Neural progenitor cell (in vitro differentiated cells): ENCODE measurements at regions not wholly inside any gene's neighbourhood (a gene's known extent, or its start where the extent isn't known, plus 50 kb on each side); places are given as distances from the start of the nearest gene placed in this dataset.

Experiments used
- DNase-seq: peaks from one replicate; pipeline ENCODE4 v3.0.0-alpha.2; 2016; ENCODE audit warnings: low spot score
- H2AFZ ChIP-seq: fragments of 200-600 bp; sonication (generic); replicated peaks from 2 replicates; pipeline ENCODE4 v1.6.1; 2016; ENCODE audit warnings: antibody characterized with exemption
- H3F3A ChIP-seq: fragments of 200-600 bp; sonication (generic); 2 replicates; pipeline ENCODE4 v1.6.1; 2016; ENCODE audit warnings: antibody characterized with exemption, low read depth
- H3K27ac ChIP-seq: fragments of 200-600 bp; sonication (generic); 2 replicates; pipeline ENCODE4 v1.5.1; 2016; ENCODE audit warnings: mild to moderate bottlenecking
- H3K27me3 ChIP-seq: fragments of 200-600 bp; sonication (generic); 2 replicates; pipeline ENCODE4 v1.6.1; 2016; ENCODE audit warnings: mild to moderate bottlenecking, moderate library complexity
- H3K36me3 ChIP-seq: fragments of 200-600 bp; sonication (generic); 2 replicates; pipeline ENCODE4 v1.5.1; 2016
- H3K4me1 ChIP-seq: fragments of 200-600 bp; sonication (generic); 2 replicates; pipeline ENCODE4 v1.6.1; 2016; ENCODE audit warnings: mixed run types
- H3K4me2 ChIP-seq: fragments of 200-600 bp; sonication (generic); 2 replicates; pipeline ENCODE4 v1.6.1; 2016
- H3K4me3 ChIP-seq: fragments of 200-600 bp; sonication (generic); 2 replicates; pipeline ENCODE4 v1.5.1; 2016
- H3K79me2 ChIP-seq: fragments of 200-600 bp; sonication (generic); 2 replicates; pipeline ENCODE4 v1.6.1; 2016; ENCODE audit warnings: low read depth
- H3K9ac ChIP-seq: fragments of 200-600 bp; sonication (generic); 2 replicates; pipeline ENCODE4 v1.6.1; 2016
- H3K9me3 ChIP-seq: fragments of 200-600 bp; sonication (generic); 2 replicates; pipeline ENCODE4 v1.5.1; 2016; ENCODE audit warnings: low read depth
- H4K20me1 ChIP-seq: fragments of 200-600 bp; sonication (generic); 2 replicates; pipeline ENCODE4 v1.6.1; 2016; ENCODE audit warnings: low read depth
- H3K27ac Mint-ChIP-seq: 3 replicates; pipeline ENCODE4 v1.8.0; 2021; ENCODE audit warnings: mixed read lengths
- H3K27me3 Mint-ChIP-seq: 2 replicates; pipeline ENCODE4 v1.8.0; 2022; ENCODE audit warnings: low read depth, mild to moderate bottlenecking, inconsistent platforms, moderate library complexity, mixed read lengths; ENCODE audit not compliant: insufficient read depth
- H3K36me3 Mint-ChIP-seq: 3 replicates; pipeline ENCODE4 v1.8.0; 2021; ENCODE audit warnings: mixed read lengths
- H3K4me1 Mint-ChIP-seq: 3 replicates; pipeline ENCODE4 v1.8.0; 2021; ENCODE audit warnings: mixed read lengths
- H3K4me3 Mint-ChIP-seq: 3 replicates; pipeline ENCODE4 v1.8.0; 2021; ENCODE audit warnings: mild to moderate bottlenecking, moderate library complexity, mixed read lengths
- H3K9me3 Mint-ChIP-seq: 3 replicates; pipeline ENCODE4 v1.8.0; 2020; ENCODE audit warnings: mixed read lengths
- CTCF ChIP-seq: fragments of 200-600 bp; sonication (generic); IDR thresholded peaks from 2 replicates; pipeline ENCODE4 v1.5.1; 2017; ENCODE audit warnings: antibody characterized with exemption, mild to moderate bottlenecking
- EZH2 ChIP-seq: fragments of 200-600 bp; sonication (generic); IDR thresholded peaks from 2 replicates; pipeline ENCODE4 v1.6.1; 2017; ENCODE audit warnings: antibody characterized with exemption, mild to moderate bottlenecking, moderate library complexity
- EZH2phosphoT487 ChIP-seq: fragments of 200-600 bp; sonication (generic); IDR thresholded peaks from 2 replicates; pipeline ENCODE4 v1.6.1; 2017; ENCODE audit warnings: antibody characterized with exemption

GRCh38 chr18:59086522-59086921 lies 53.2 kb upstream of the SEC11C start:
- no peak for TF ChIP-seq EZH2
- no peak for TF ChIP-seq EZH2phosphoT487
- DNase-seq = no peak
- peaks cover 7% of the 10 kb centered on the region for H3K27me3 Mint-ChIP-seq
- no peak overlapping the region for H3K4me3 Mint-ChIP-seq
- H3K4me1 Mint-ChIP-seq = peaks cover 4% of the 10 kb centered on the region
- Histone ChIP-seq H3K4me2 (no peak overlapping the region), H3K36me3 (no peaks in the 10 kb centered on the region), H3K27me3 (peaks cover 12% of the 10 kb centered on the region), H3K4me1 (no peaks in the 10 kb centered on the region), H3K9me3 (no peaks in the 10 kb centered on the region), H4K20me1 (no peaks in the 10 kb centered on the region), H3K9ac (no peak overlapping the region), H3K4me3 (no peak overlapping the region), H3F3A (peaks cover 4% of the 10 kb centered on the region), H3K27ac (no peak overlapping the region), H2AFZ (no peak overlapping the region), H3K79me2 (no peaks in the 10 kb centered on the region)
- no peaks in the 10 kb centered on the region for H3K36me3 Mint-ChIP-seq
- no peaks in the 10 kb centered on the region for H3K9me3 Mint-ChIP-seq
- no peak overlapping the region for H3K27ac Mint-ChIP-seq

GRCh38 chr18:59087391-59087790 lies 52.3 kb upstream of the SEC11C start:
- peaks cover 4% of the 10 kb centered on the region for H3F3A ChIP-seq
- no peak overlapping the region for H3K9ac ChIP-seq
- TF ChIP-seq EZH2 = no peak
- no peak for TF ChIP-seq CTCF
- TF ChIP-seq EZH2phosphoT487 = no peak
- H3K9me3 ChIP-seq = no peaks in the 10 kb centered on the region
- peaks cover 4% of the 10 kb centered on the region for H3K4me1 Mint-ChIP-seq
- no peak overlapping the region for H3K4me3 ChIP-seq
- no peaks in the 10 kb centered on the region for H3K4me1 ChIP-seq
- H3K4me2 ChIP-seq = no peak overlapping the region
- H3K4me3 Mint-ChIP-seq = no peak overlapping the region
- no peaks in the 10 kb centered on the region for H3K9me3 Mint-ChIP-seq
- no peak overlapping the region for H3K27ac Mint-ChIP-seq
- DNase-seq = no peak
- peaks cover 7% of the 10 kb centered on the region for H3K27me3 Mint-ChIP-seq
- H3K36me3 ChIP-seq = no peaks in the 10 kb centered on the region
- H3K79me2 ChIP-seq = no peaks in the 10 kb centered on the region
- no peak overlapping the region for H3K27ac ChIP-seq
- no peaks in the 10 kb centered on the region for H4K20me1 ChIP-seq
- H2AFZ ChIP-seq = no peak overlapping the region
- H3K27me3 ChIP-seq = peaks cover 12% of the 10 kb centered on the region
- no peaks in the 10 kb centered on the region for H3K36me3 Mint-ChIP-seq
